ENCODE measurements at regions not wholly inside any gene's neighbourhood (a gene's known extent, or its start where the extent isn't known, plus 50 kb on each side); places are given as distances from the start of the nearest gene placed in this dataset.
A peak's percentile ranks its signal among the peaks of the same experiment; 100 is the strongest.

DNA sequence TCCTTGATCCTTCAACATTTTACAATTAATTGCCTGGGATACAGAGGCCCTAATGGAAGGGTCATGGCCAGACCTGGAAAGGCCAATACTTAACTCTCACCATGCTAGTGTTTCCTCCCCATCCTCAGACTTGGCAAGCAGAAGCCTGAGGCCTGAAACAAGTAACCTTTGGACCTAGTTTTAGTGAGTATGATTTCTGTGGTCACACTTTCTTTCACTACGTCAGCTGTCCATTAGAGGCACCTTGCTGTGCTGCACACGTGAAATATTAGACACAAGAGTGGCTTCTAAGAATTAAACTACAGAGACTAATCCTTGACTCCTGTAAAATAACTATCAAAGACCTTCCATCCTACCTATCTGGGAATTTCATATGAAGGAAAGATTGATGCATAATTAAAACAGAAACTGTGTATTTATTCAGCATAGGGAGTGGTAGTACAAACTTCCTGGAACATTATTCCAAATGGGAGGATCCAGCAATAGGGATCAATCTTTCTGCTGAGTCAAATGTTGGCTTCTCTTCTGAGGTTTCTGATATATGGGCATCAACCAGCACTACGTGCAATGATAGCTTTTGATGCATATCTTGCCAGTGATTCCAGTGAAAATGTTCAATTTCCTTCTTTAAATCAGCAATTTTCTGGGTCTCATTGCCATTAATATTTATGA is 249.7 kb downstream of the IKZF2 start:
- Histone ChIP-seq H3K9me3 (no peaks in the 10 kb centered on the region), H3K36me3 (no peaks in the 10 kb centered on the region), H3K27me3 (no peaks in the 10 kb centered on the region), H3K4me3 (no peak overlapping the region), H3K27ac (peak overlapping the region in 1 of 4 donors; percentile 38), H3K4me1 (no peaks in the 10 kb centered on the region)
- DNase-seq = no peak
- no peak for TF ChIP-seq POLR2A (IDR thresholded peaks at IDR 0.05)
- TF ChIP-seq, protein P1, sequence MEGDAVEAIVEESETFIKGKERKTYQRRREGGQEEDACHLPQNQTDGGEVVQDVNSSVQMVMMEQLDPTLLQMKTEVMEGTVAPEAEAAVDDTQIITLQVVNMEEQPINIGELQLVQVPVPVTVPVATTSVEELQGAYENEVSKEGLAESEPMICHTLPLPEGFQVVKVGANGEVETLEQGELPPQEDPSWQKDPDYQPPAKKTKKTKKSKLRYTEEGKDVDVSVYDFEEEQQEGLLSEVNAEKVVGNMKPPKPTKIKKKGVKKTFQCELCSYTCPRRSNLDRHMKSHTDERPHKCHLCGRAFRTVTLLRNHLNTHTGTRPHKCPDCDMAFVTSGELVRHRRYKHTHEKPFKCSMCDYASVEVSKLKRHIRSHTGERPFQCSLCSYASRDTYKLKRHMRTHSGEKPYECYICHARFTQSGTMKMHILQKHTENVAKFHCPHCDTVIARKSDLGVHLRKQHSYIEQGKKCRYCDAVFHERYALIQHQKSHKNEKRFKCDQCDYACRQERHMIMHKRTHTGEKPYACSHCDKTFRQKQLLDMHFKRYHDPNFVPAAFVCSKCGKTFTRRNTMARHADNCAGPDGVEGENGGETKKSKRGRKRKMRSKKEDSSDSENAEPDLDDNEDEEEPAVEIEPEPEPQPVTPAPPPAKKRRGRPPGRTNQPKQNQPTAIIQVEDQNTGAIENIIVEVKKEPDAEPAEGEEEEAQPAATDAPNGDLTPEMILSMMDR (IDR thresholded peaks at IDR 0.05) = no peak

DNA sequence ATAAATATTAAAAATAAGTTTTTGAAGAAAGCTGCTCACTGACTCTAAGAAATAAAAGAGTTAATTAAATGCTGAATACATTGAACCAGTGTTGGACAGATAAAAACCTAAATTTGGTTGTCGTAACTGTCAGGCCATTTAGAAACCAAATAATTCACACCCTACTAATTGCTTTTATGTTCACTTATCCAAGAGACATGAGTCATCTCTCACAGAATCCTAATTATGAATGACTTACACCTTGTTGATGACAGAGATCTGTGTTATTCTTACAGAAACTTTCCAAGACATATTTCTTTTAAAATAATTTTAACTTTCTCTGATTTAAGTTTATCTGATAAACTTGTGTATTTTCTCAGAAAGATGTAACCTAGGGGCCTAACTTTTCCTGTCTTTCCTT is 250.7 kb downstream of the IKZF2 start:
- Histone ChIP-seq H3K4me1 (no peaks in the 10 kb centered on the region), H3K9me3 (no peaks in the 10 kb centered on the region), H3K4me3 (no peak overlapping the region), H3K27ac (no peak overlapping the region), H3K27me3 (no peaks in the 10 kb centered on the region), H3K36me3 (no peaks in the 10 kb centered on the region)
- TF ChIP-seq POLR2A (IDR thresholded peaks at IDR 0.05) = no peak
- TF ChIP-seq, protein P1 (IDR thresholded peaks at IDR 0.05) = no peak
- no peak for DNase-seq

DNA sequence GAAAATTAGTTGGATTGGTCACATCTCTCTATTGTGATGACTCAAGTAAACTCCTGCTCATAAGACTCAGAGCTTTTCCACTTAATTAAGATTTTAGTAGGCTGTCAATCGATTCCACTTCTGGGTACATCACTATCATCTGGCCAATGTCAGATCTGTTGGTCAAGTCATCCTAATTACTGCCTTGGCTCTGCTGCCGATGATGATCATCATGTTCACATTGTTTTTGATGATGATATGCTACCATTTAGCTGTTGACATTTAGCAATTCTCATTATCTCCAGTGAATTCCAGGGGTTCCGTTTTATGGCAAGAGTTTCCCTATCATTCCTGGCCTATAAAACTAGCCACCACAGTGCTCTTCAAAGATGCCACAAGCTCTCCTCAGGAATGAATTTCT is 253.4 kb downstream of the IKZF2 start:
- no peaks in the 10 kb centered on the region for H3K4me1 ChIP-seq
- TF ChIP-seq, protein P1 (IDR thresholded peaks at IDR 0.05) = no peak
- TF ChIP-seq POLR2A (IDR thresholded peaks at IDR 0.05) = no peak
- H3K4me3 ChIP-seq = no peak overlapping the region
- H3K9me3 ChIP-seq = no peaks in the 10 kb centered on the region
- DNase-seq = no peak
- no peak overlapping the region for H3K27ac ChIP-seq
- H3K36me3 ChIP-seq = no peaks in the 10 kb centered on the region
- no peaks in the 10 kb centered on the region for H3K27me3 ChIP-seq

DNA sequence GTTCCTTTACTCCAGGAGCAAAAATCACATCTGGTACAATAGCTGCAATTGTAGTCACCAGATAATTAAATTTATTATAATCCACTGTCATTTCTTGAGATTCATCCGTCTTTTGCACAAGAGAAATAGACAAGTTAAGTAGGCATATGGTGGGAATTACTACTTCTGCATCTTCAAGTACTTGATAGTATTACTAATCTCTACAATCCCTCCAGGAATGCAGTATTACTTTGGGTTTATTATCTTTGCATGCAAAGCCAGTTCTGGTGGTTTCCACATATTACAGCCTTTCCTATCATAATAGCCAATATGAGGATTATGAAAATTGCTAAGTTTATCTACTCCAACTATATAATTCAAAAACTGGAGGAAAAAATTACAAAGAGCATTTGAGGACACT is 254.1 kb downstream of the IKZF2 start:
- no peak for DNase-seq
- no peak for TF ChIP-seq POLR2A (IDR thresholded peaks at IDR 0.05)
- TF ChIP-seq, protein P1 (IDR thresholded peaks at IDR 0.05) = no peak
- H3K4me3 ChIP-seq = no peak overlapping the region
- no peaks in the 10 kb centered on the region for H3K27me3 ChIP-seq
- H3K9me3 ChIP-seq = no peaks in the 10 kb centered on the region
- H3K27ac ChIP-seq = no peak overlapping the region
- no peaks in the 10 kb centered on the region for H3K4me1 ChIP-seq
- H3K36me3 ChIP-seq = no peaks in the 10 kb centered on the region

DNA sequence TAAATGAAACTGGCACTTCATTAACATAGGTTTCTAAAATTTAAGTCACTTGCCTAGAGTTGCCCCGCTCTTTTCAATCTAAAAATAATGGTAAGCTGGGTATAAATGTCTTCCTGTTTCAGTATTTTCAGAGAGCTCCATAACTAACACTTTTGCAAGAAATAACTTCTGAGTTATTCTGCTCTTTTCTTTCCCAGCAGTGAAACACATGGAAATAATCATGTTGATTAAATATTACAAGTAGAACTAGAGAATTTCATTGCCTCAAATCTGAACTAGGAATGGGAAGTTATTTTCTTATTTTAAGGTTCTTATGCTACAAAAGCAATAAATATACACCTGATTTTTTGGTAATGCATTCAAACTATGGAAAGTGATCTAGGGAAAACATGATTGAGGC is 257.4 kb downstream of the IKZF2 start:
- no peak overlapping the region for H3K27ac ChIP-seq
- TF ChIP-seq, protein P1 (IDR thresholded peaks at IDR 0.05) = no peak
- no peak for TF ChIP-seq POLR2A (IDR thresholded peaks at IDR 0.05)
- no peaks in the 10 kb centered on the region for H3K9me3 ChIP-seq
- H3K4me3 ChIP-seq = no peak overlapping the region
- DNase-seq = no peak
- H3K36me3 ChIP-seq = no peaks in the 10 kb centered on the region
- no peaks in the 10 kb centered on the region for H3K4me1 ChIP-seq
- no peaks in the 10 kb centered on the region for H3K27me3 ChIP-seq

DNA sequence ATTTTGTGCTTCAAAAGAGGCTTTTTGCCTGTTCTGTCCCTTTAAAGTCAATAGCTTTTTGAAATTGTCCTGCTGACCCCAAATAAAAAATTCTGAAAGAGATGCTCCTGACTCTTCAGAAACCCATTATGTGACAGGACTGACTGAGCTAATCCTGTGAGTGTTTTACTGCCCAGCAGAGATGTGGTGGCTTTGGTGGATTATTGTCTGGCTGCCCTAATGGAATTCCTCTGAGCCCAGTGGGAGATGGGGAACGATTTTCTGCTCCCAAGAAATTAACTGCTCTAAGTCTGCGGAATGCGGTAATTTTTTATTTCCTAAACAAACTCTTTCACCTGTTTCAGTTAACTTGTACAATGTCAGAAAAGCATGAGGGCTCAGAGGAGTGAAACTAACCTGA is 258.2 kb downstream of the IKZF2 start:
- Histone ChIP-seq H3K27me3 (no peaks in the 10 kb centered on the region), H3K9me3 (no peaks in the 10 kb centered on the region), H3K4me3 (no peak overlapping the region), H3K27ac (no peak overlapping the region), H3K4me1 (no peaks in the 10 kb centered on the region), H3K36me3 (no peaks in the 10 kb centered on the region)
- no peak for DNase-seq
- TF ChIP-seq, protein P1 (IDR thresholded peaks at IDR 0.05) = no peak
- TF ChIP-seq POLR2A (IDR thresholded peaks at IDR 0.05) = no peak

Data from Peyer's patch (tissue), 4 donors.